Endothelial cell (in vitro differentiated cells): ENCODE measurements at regions not wholly inside any gene's neighbourhood (a gene's known extent, or its start where the extent isn't known, plus 50 kb on each side); places are given as distances from the start of the nearest gene placed in this dataset.

Source experiments
- DNase-seq: peaks from one replicate; pipeline ENCODE4 v3.0.0; 2021; ENCODE audit warnings: low spot score
- H3K27ac Mint-ChIP-seq: one replicate; pipeline ENCODE4 v1.8.0; 2021; ENCODE audit warnings: mixed read lengths, inconsistent platforms; ENCODE audit not compliant: unreplicated experiment
- H3K27me3 Mint-ChIP-seq: one replicate; pipeline ENCODE4 v1.8.0; 2021; ENCODE audit warnings: mild to moderate bottlenecking, moderate library complexity, mixed read lengths, inconsistent platforms; ENCODE audit not compliant: unreplicated experiment
- H3K36me3 Mint-ChIP-seq: one replicate; pipeline ENCODE4 v1.8.0; 2021; ENCODE audit warnings: mild to moderate bottlenecking, low read depth, mixed read lengths, inconsistent platforms; ENCODE audit not compliant: unreplicated experiment
- H3K4me1 Mint-ChIP-seq: one replicate; pipeline ENCODE4 v1.8.0; 2021; ENCODE audit warnings: mild to moderate bottlenecking, mixed read lengths, inconsistent platforms; ENCODE audit not compliant: unreplicated experiment
- H3K4me3 Mint-ChIP-seq: one replicate; pipeline ENCODE4 v1.8.0; 2021; ENCODE audit warnings: mild to moderate bottlenecking, mixed read lengths, inconsistent platforms; ENCODE audit not compliant: unreplicated experiment
- H3K9me3 Mint-ChIP-seq: one replicate; pipeline ENCODE4 v1.8.0; 2021; ENCODE audit warnings: mixed read lengths, inconsistent platforms; ENCODE audit not compliant: unreplicated experiment
- CTCF ChIP-seq: fragments of 200-600 bp; sonication (generic); IDR thresholded peaks from one replicate; pipeline ENCODE4 v1.5.0; 2021; ENCODE audit warnings: antibody characterized with exemption; ENCODE audit not compliant: unreplicated experiment

GRCh38 chr5:23629396-23629795 lies 122.0 kb downstream of the PRDM9 start:
- no peaks in the 10 kb centered on the region for H3K27me3 Mint-ChIP-seq
- H3K4me1 Mint-ChIP-seq: no peaks in the 10 kb centered on the region
- no peak overlapping the region for H3K4me3 Mint-ChIP-seq
- no peaks in the 10 kb centered on the region for H3K9me3 Mint-ChIP-seq
- no peak overlapping the region for H3K27ac Mint-ChIP-seq
- H3K36me3 Mint-ChIP-seq: no peaks in the 10 kb centered on the region
- no peak for DNase-seq
- TF ChIP-seq CTCF: no peak

DNA sequence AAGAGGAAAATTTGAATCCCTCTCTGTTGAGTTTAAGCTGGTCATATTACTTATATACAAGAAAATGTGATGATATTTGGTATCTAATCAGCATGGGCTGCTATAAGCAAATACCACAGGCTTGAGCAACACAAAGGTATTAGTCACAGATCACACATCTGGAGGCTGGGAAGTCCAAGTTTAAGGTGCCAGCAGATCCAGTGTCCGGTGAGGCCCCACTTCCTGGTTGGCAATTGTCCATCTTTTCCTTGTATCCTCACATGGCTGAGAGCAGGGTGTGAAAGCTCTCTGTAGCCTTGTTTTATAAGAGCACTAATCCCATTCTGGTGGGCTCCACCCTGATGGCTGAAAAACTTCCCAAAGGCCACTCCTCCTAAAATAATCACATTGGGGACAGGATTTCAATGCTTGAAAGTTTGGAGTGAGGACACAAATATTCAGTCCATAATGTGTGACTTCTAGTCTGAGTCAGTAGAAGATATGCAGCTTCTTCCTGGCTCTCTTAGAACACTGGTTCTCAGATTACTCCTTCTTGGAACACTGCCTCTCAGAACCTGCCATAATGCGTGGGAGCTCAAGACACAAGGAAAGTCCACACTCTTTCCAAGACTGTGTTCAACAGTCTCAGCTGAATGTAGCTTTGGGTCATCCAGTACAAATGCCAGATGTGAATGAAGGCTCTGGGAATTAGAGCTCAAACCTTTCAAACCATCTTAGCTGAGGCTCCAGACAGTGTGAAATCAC lies 124.1 kb downstream of the PRDM9 start:
- Mint-ChIP-seq H3K9me3 (no peaks in the 10 kb centered on the region), H3K4me1 (no peaks in the 10 kb centered on the region), H3K27ac (no peak overlapping the region), H3K4me3 (no peak overlapping the region), H3K36me3 (no peaks in the 10 kb centered on the region), H3K27me3 (no peaks in the 10 kb centered on the region)
- TF ChIP-seq CTCF: no peak
- DNase-seq: no peak

DNA sequence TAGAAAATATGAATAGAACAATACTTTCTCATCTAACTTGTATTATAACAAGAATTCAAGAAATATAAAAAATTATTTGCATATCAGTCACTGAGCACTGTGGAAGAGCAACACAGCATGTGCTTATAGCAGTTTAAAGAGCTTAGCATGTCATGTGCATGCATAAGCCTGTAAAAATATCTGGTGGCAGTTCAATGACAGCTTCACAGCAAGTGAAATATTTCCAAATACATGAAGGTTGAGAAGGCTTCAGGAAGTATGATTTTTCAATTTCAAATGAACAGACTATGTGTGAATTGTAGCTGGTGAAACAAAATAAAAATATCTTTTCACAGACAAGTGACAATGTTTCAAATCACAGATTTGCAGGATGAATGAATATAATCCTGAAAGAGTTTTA lies 128.5 kb downstream of the PRDM9 start:
- Mint-ChIP-seq H3K9me3 (no peaks in the 10 kb centered on the region), H3K36me3 (no peaks in the 10 kb centered on the region), H3K4me3 (no peak overlapping the region), H3K27me3 (no peaks in the 10 kb centered on the region), H3K27ac (no peak overlapping the region), H3K4me1 (no peaks in the 10 kb centered on the region)
- TF ChIP-seq CTCF: no peak
- DNase-seq: no peak

- no peak for TF ChIP-seq CTCF
- H3K36me3 Mint-ChIP-seq: no peaks in the 10 kb centered on the region
- H3K4me3 Mint-ChIP-seq: no peak overlapping the region
- H3K27ac Mint-ChIP-seq: no peak overlapping the region
- DNase-seq: no peak
- H3K4me1 Mint-ChIP-seq: no peaks in the 10 kb centered on the region
- no peaks in the 10 kb centered on the region for H3K27me3 Mint-ChIP-seq
- no peaks in the 10 kb centered on the region for H3K9me3 Mint-ChIP-seq
These were observed 131.9 kb downstream of the PRDM9 start for GRCh38 chr5:23639326-23639725.

DNA sequence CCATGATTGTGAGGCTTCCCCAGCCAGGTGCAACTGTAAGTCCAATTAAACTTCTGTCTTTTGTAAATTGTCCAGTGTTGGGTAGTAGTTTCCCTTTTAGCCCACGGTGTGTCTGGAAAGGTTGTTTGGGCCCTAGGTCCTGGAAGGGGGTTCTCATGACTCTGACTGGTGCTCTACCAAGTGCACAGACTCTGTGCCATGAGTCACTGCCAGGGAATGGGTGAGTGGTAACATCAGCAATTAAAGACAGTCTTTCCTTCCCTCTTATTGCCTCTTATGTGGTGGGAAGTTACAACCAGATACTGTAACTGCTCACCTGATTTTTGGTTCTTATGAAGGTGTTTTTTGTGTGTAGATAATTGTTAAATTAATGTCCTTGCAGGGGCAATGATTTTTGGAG lies 141.2 kb downstream of the PRDM9 start:
- no peak for TF ChIP-seq CTCF
- Mint-ChIP-seq H3K36me3 (no peaks in the 10 kb centered on the region), H3K27ac (no peak overlapping the region), H3K9me3 (no peaks in the 10 kb centered on the region), H3K27me3 (no peaks in the 10 kb centered on the region), H3K4me1 (no peaks in the 10 kb centered on the region), H3K4me3 (no peak overlapping the region)
- DNase-seq: no peak
